ENCODE measurements at regions not wholly inside any gene's neighbourhood (a gene's known extent, or its start where the extent isn't known, plus 50 kb on each side); places are given as distances from the start of the nearest gene placed in this dataset.

GRCh38 chr1:87887100-87887499, 558.4 kb downstream of the LMO4 start:
- TF ChIP-seq POLR2A (IDR thresholded peaks at IDR 0.05; ENCODE audit: low read length) (no peak), GATA1 (IDR thresholded peaks at IDR 0.05; ENCODE audit: low read depth, low read length) (no peak)

Measured in erythroblast (primary cell).